HepG2 (cell line): ENCODE measurements at regions not wholly inside any gene's neighbourhood (a gene's known extent, or its start where the extent isn't known, plus 50 kb on each side); places are given as distances from the start of the nearest gene placed in this dataset.

ENCODE experiments used
- ATAC-seq: fragments of 200-7000 bp; cut with Tn5 transposase; 3 replicates; pipeline ENCODE4 v1.9.1; 2020; ENCODE audit warnings: mild to moderate bottlenecking, moderate library complexity
- BruUV-seq: library from RNA; stranded (reverse); fragments of 400-500 nt; replicated peaks from 2 replicates; lab custom pipeline; 2021; lab: Mats Ljungman, UMichigan
- CTCF ChIA-PET: fragments of 300-600 bp; formaldehyde crosslinking; extraction: SDS; loops from one replicate; lab custom pipeline; 2021; ENCODE audit warnings: low total read pairs, inconsistent platforms, low intra/inter-chr PET ratio; lab: Yijun Ruan, JAX
- POLR2A ChIA-PET: fragments of 350-600 bp; sonication (Branson Sonifier 250); formaldehyde crosslinking; loops from one replicate; lab custom pipeline; 2020; ENCODE audit warnings: antibody characterized with exemption, inconsistent platforms; lab: Yijun Ruan, JAX
- DNase-seq: peaks from one replicate; pipeline ENCODE4 v3.0.0-alpha.2; 2015; ENCODE audit warnings: low spot score
- FAIRE-seq: peaks from 3 replicates; lab custom pipeline; 2011; peaks lifted over from hg19 to GRCh38; lab: Jason Lieb, UNC
- H2AFZ ChIP-seq: one replicate; pipeline ENCODE4 v1.6.1; 2011; ENCODE audit warnings: low read length, inconsistent platforms
- H3K27ac ChIP-seq: fragments of 300-600 bp; 3 replicates; pipeline ENCODE4 v1.8.0; 2011; ENCODE audit warnings: mixed run types, mild to moderate bottlenecking, mixed read lengths, low read length, inconsistent platforms; ENCODE audit not compliant: insufficient read depth; ENCODE audit errors: extremely low read length
- H3K27me3 ChIP-seq, 2 experiments: fragments of 200-600 bp in 1 of 2; 2 replicates in 1 of 2; 3 replicates in 1 of 2; pipeline versions ENCODE4 v1.6.0 to v1.8.0; 2011; ENCODE audit warnings: low read length in 2 of 2, mild to moderate bottlenecking in 2 of 2, moderate library complexity in 2 of 2, inconsistent platforms in 1 of 2; ENCODE audit not compliant: insufficient read depth in 2 of 2, control insufficient read depth in 1 of 2
- H3K36me3 ChIP-seq, 2 experiments: fragments of 200-600 bp in 1 of 2; replicated peaks in 1 of 2; 2 replicates in 1 of 2; 3 replicates in 1 of 2; pipeline versions ENCODE4 v1.5.1 to v1.8.0; 2011; ENCODE audit warnings: low read length in 2 of 2, inconsistent platforms in 1 of 2; ENCODE audit not compliant: insufficient read depth in 2 of 2, control insufficient read depth in 1 of 2
- H3K4me1 ChIP-seq: 2 replicates; pipeline ENCODE4 v1.5.1; 2012; ENCODE audit warnings: low read length, inconsistent platforms; ENCODE audit not compliant: insufficient read depth
- H3K4me2 ChIP-seq: 2 replicates; pipeline ENCODE4 v1.6.0; 2011; ENCODE audit warnings: low read depth, low read length, inconsistent platforms
- H3K4me3 ChIP-seq, 3 experiments: fragments of 200-600 bp in 1 of 3; sonication (generic), shearing (Covaris generic) in 1 of 3; replicated peaks in 1 of 3; 2 replicates each; pipeline ENCODE4 v1.5.1; 2011 to 2016; ENCODE audit warnings: low read length in 3 of 3, inconsistent platforms in 2 of 3, low read depth in 2 of 3, mild to moderate bottlenecking in 2 of 3, control low read depth in 1 of 3, mixed read lengths in 1 of 3; ENCODE audit not compliant: insufficient read depth in 1 of 3
- H3K79me2 ChIP-seq: one replicate; pipeline ENCODE4 v1.6.1; 2011; ENCODE audit warnings: low read length, inconsistent platforms; ENCODE audit not compliant: insufficient read depth
- H3K9ac ChIP-seq: 2 replicates; pipeline ENCODE4 v1.6.0; 2011; ENCODE audit warnings: mild to moderate bottlenecking, low read depth, low read length, inconsistent platforms; ENCODE audit not compliant: insufficient read depth
- H3K9me3 ChIP-seq: 2 replicates; pipeline ENCODE4 v1.5.1; 2012; ENCODE audit warnings: mild to moderate bottlenecking, low read length
- H4K20me1 ChIP-seq: 2 replicates; pipeline ENCODE4 v1.6.0; 2011; ENCODE audit warnings: inconsistent platforms, mild to moderate bottlenecking, low read length, moderate library complexity; ENCODE audit not compliant: insufficient read depth
- NFE2L2 ChIP-seq: fragments of 150-350 bp; IDR thresholded peaks from 2 replicates; pipeline ENCODE4 v1.6.1; 2014; ENCODE audit warnings: low read length
- PAX8 ChIP-seq: sonication (generic); formaldehyde crosslinking; IDR thresholded peaks from 2 replicates; pipeline ENCODE4 v1.8.0; 2022; ENCODE audit warnings: mild to moderate bottlenecking, missing genetic modification reagents, borderline replicate concordance
- PLSCR1 ChIP-seq: sonication (generic); formaldehyde crosslinking; IDR thresholded peaks from 2 replicates; pipeline ENCODE4 v1.5.0; 2020; ENCODE audit warnings: missing genetic modification reagents, mild to moderate bottlenecking, borderline replicate concordance
- PRDM4 ChIP-seq: sonication (generic); formaldehyde crosslinking; IDR thresholded peaks from 2 replicates; pipeline ENCODE4 v1.9.0; 2021; ENCODE audit warnings: missing genetic modification reagents, borderline replicate concordance
- RERE ChIP-seq: IDR thresholded peaks from 2 replicates; pipeline ENCODE4 v1.6.1; 2016; ENCODE audit warnings: low read depth, missing genetic modification reagents, missing compliant biosample characterization
- ZNF121 ChIP-seq: sonication (generic); formaldehyde crosslinking; IDR thresholded peaks from 2 replicates; pipeline ENCODE4 v1.5.0; 2020; ENCODE audit warnings: mild to moderate bottlenecking, missing genetic modification reagents
- ZNF609 ChIP-seq: sonication (generic); formaldehyde crosslinking; IDR thresholded peaks from 2 replicates; pipeline ENCODE4 v1.4.0; 2020; ENCODE audit warnings: mild to moderate bottlenecking, missing genetic modification reagents, borderline replicate concordance
- ZNF883 ChIP-seq: sonication (generic); formaldehyde crosslinking; IDR thresholded peaks from 2 replicates; pipeline ENCODE4 v1.5.1; 2020; ENCODE audit warnings: mild to moderate bottlenecking, missing genetic modification reagents; ENCODE audit errors: not compliant biosample characterization
- WGBS: methylation state at CpG from one replicate; pipeline ENCODE4 v1.1.6; 2017; ENCODE audit warnings: low lambda C conversion rate; 5-methylcytosine and 5-hydroxymethylcytosine counted together
- in situ Hi-C: cut with HindIII; loops from 2 replicates; pipeline ENCODE4 v1.10.0; 2017; ENCODE audit warnings: low pct_unique_long_range_greater_than_20kb; ENCODE audit not compliant: extremely low pct_ligation_motif_present
- intact Hi-C: fragments of 100-400 bp; cut with micrococcal nuclease; formaldehyde crosslinking; loops from one replicate; pipeline ENCODE4 v1.10.0; 2022; ENCODE audit not compliant: unreplicated experiment

- no peaks in the 10 kb centered on the region; a peak in 1 of 5 replicates for H3K27me3 ChIP-seq
- 0% methylated on average over 2 of the region's 2 CpGs for WGBS
- no peaks in the 10 kb centered on the region for H3K36me3 ChIP-seq
- DNase-seq: no peak
- no peaks in the 10 kb centered on the region for H3K79me2 ChIP-seq
- in situ Hi-C loops (no loop called here), intact Hi-C loops (no loop called here)
- no peak overlapping the region for H3K9ac ChIP-seq
- H3K4me3 ChIP-seq: no peak overlapping the region
- H3K9me3 ChIP-seq: no peaks in the 10 kb centered on the region
- FAIRE-seq: no peak
- H3K4me1 ChIP-seq: no peaks in the 10 kb centered on the region
- no peak overlapping the region for H3K27ac ChIP-seq
- CTCF ChIA-PET: no interaction called here
- H2AFZ ChIP-seq: no peak overlapping the region
- no peak overlapping the region for H3K4me2 ChIP-seq
- no peaks in the 10 kb centered on the region for H4K20me1 ChIP-seq
- ATAC-seq: no peak
- BruUV-seq: no TSS peak
- POLR2A ChIA-PET: no interaction called here
- TF ChIP-seq RERE: no peak
- TF ChIP-seq ZNF121 (CRISPR knock-in tag): no peak
- TF ChIP-seq PLSCR1: no peak
- no peak for TF ChIP-seq PAX8
- TF ChIP-seq ZNF883: no peak
- no peak for TF ChIP-seq NFE2L2
- TF ChIP-seq ZNF609 (CRISPR knock-in tag): no peak
- no peak for TF ChIP-seq PRDM4
Observed at GRCh38 chr15:94036156-94036555, 195.2 kb upstream of the MCTP2 start.
